Stomach (tissue), 4 donors: ENCODE measurements at regions not wholly inside any gene's neighbourhood (a gene's known extent, or its start where the extent isn't known, plus 50 kb on each side); places are given as distances from the start of the nearest gene placed in this dataset.

ENCODE experiments used
- POLR2A ChIP-seq, 4 donors: fragments of 450-650 bp; IDR thresholded peaks; one replicate each; pipeline ENCODE4 v1.6.1; 2016; ENCODE audit warnings: antibody characterized with exemption in 4 of 4, control low read depth in 2 of 4, mild to moderate bottlenecking in 1 of 4, moderate library complexity in 1 of 4
- TF ChIP-seq, protein P1 (sequence below), 7 experiments: fragments of 450-650 bp in 4 of 7; fragments of 200-600 bp in 3 of 7; sonication (generic) in 3 of 7; IDR thresholded peaks; one replicate each; pipeline ENCODE4 v1.5.1; 2016 to 2019; ENCODE audit warnings: antibody characterized with exemption in 7 of 7, control low read depth in 2 of 7, mild to moderate bottlenecking in 1 of 7

- TF ChIP-seq, protein P1, sequence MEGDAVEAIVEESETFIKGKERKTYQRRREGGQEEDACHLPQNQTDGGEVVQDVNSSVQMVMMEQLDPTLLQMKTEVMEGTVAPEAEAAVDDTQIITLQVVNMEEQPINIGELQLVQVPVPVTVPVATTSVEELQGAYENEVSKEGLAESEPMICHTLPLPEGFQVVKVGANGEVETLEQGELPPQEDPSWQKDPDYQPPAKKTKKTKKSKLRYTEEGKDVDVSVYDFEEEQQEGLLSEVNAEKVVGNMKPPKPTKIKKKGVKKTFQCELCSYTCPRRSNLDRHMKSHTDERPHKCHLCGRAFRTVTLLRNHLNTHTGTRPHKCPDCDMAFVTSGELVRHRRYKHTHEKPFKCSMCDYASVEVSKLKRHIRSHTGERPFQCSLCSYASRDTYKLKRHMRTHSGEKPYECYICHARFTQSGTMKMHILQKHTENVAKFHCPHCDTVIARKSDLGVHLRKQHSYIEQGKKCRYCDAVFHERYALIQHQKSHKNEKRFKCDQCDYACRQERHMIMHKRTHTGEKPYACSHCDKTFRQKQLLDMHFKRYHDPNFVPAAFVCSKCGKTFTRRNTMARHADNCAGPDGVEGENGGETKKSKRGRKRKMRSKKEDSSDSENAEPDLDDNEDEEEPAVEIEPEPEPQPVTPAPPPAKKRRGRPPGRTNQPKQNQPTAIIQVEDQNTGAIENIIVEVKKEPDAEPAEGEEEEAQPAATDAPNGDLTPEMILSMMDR (IDR thresholded peaks at IDR 0.05) = no peak
- no peak for TF ChIP-seq POLR2A (IDR thresholded peaks at IDR 0.05)
Observed at GRCh38 chr3:168736202-168736601, 640.5 kb upstream of the GOLIM4 start.
